Stimulated activated CD4-positive, alpha-beta T cell treated with anti-CD3 and anti-CD28 coated beads, Interleukin-4, amount 100 ng/mL, for 48 hours (primary cell): ENCODE measurements at regions not wholly inside any gene's neighbourhood (a gene's known extent, or its start where the extent isn't known, plus 50 kb on each side); places are given as distances from the start of the nearest gene placed in this dataset.

Experiments used
- DNase-seq, 2 donors: peaks; one replicate each; pipeline ENCODE4 v3.0.0-alpha.2; 2020; ENCODE audit warnings: low read depth in 2 of 2

- no peak for DNase-seq
Observed at GRCh38 chr6:168909288-168909687, 344.4 kb downstream of the THBS2 start.

DNA sequence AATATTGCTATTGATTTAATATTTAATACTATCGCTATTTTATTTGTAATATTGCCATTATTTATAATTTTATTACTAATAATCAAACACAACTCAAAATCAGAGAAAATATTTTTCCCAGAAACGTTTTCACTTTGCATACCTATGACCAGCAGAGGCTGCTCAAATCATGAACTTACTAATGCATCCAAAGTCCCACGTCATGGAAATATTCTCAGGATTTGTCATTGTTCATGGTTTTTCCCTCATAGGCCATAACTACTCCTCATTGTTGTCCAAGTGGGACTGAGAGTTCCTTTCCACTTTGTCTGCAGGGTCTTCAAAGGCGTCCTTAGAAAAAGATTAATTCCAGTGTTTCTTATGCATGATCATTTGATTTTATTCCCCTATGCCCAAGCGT lies 344.8 kb downstream of the THBS2 start:
- no peak for DNase-seq

GRCh38 chr6:168908166-168908565 lies 345.5 kb downstream of the THBS2 start:
- no peak for DNase-seq

GRCh38 chr6:168906391-168906790 lies 347.3 kb downstream of the THBS2 start:
- no peak for DNase-seq

DNA sequence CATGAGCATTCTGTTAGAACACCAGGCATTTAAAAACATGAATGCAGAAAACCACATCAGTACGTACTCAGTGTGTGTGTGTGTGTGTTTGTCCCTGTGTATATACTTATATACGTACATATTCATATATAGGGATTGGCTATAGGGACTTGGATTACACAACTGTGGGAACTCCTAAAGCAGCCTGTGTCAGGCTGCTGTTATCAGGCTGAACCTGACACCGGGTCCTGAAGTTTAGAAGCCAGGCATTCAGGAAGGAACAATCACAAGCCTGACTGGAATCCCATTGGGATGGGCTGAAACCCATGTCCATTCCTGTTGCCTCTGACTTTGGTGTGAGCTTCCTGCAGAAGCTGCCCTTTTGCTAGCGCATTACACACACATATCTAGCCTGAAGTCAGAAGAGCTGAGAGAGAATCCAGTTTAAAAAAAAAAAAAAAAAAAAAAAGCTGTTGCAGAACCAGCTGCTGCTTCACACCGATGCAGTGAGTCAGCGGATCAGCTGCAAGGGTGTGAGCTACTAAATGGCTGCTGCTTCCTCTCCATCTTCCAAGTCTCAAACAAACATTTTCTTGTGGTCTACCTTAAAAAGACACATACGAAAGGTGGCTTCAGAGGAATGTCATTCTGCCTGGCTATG lies 348.1 kb downstream of the THBS2 start:
- DNase-seq: no peak

DNA sequence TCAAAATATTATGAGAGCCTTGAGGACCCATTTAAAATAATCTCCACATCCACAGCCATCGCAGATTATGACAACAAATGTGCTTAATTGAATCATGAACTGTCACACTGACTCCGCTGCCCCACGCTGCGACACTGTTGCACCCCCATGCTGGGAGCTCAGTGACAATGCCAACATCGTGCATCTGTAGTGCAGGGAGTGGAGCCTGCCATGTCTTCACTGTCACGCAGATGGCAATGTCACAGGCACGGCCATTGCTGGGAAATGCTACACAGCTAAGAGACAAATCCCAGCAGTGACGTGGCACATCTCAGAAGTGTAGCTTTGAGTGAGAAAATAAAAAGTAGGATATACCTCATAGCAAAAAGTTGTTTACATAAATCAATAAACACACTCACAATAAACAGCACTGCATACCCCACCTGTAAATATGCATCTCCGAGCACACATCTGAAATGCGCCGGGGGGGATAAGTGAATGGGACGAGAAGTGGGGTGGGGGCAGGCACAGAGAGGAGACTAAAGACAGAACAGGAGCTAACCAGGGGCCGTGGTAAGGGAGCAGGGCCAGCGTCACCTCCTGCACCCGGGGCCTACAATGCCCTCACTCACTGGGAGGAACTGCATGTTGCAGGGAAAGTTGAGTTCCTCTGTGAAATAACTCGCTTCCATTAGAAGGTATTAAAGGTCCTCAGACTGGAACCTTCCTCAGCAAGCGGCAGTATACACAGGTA lies 349.9 kb downstream of the THBS2 start:
- no peak for DNase-seq

DNA sequence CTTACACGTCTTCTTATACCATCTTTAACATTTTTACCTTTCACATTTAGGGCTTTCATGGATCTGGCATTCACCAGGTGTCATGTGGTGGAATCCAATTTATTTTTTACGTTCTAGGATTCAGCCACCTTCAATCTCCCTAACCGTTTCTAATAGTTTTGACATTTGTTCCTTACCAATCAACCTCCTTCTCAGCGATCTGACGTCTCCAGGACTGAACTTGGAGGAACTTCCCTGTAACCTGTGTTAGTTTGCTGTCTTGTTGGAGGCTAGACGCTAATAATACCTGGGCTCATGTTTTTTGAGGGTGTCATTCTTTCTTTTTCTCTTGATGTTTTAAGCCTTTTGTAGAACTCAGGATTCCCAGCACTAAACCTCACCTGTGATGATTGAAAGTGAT lies 351.6 kb downstream of the THBS2 start:
- DNase-seq: no peak

DNA sequence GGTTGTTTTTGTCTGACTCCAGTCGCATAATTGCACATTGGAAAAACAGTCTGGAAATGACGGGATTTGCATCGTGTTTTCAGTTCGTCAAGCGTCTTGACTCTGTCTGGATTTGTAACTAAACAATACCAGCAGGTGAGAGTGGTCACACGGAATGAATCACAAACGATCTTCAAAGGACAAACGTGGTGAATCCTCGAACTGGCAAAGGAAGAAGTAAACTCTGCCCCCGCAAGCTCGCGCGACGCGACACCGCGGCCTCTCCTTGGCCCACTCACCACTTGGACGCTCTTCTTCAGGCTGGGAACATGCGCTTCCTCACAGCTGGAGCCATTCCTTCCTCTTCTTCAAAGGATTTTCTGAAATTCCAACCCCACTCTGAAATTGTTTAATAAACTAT lies 352.6 kb downstream of the THBS2 start:
- DNase-seq: no peak

GRCh38 chr6:168896321-168896720 lies 357.3 kb downstream of the THBS2 start:
- DNase-seq: no peak

GRCh38 chr6:168895102-168895812 lies 358.4 kb downstream of the THBS2 start:
- DNase-seq: peak; percentile 65 to 72

DNA sequence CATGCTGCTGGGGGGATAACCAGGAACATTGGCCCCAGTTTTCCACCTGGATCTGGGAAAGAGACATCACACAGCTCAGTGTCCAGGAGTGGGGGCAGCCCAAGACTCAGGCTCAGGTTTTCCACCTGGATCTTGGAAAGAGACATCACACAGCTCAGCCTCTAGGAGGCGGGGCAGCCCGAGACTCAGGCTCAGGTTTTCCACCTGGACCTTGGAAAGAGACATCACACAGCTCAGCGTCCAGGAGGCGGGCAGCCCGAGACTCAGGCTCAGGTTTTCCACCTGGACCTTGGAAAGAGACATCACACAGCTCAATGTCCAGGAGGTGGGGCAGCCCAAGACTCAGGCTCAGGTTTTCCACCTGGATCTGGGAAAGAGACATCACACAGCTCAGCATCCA lies 361.6 kb downstream of the THBS2 start:
- DNase-seq: no peak

- no peak for DNase-seq
Observed at GRCh38 chr6:168890981-168891365, 362.7 kb downstream of the THBS2 start.

DNA sequence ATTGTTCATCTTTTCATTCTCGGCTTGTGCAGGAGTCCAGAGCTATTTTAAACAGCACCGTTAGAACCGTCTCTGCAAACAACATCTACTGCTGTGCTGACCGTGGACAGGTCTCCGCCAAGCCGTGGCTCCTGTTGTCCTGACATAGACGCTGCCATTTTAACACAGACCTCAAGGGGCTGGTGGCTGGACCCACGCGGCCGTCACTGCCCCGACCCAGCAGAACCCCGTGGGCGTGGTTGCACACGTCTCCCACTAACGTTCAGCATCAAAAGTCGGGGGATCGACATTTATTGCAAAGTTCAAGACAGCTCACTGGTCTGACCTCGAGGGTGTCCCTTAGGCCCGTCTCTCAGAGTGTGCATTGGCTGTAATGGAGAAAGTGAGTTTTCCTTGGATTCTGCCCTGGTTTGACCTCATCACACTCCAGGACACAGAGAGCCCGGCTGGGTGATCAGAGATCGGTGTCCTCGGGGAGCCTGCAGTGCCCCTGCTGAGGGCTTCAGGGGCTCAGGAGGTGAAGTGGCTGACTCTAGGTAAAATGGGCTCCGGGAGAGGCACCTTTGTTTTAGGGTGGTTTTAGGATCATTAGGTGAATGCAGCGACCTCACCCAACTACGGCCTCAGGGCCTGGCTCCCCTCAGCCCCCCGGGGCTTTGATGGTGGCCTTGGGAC lies 363.2 kb downstream of the THBS2 start:
- no peak for DNase-seq

- DNase-seq: no peak
Observed at GRCh38 chr6:168888786-168889345, 364.8 kb downstream of the THBS2 start.

DNA sequence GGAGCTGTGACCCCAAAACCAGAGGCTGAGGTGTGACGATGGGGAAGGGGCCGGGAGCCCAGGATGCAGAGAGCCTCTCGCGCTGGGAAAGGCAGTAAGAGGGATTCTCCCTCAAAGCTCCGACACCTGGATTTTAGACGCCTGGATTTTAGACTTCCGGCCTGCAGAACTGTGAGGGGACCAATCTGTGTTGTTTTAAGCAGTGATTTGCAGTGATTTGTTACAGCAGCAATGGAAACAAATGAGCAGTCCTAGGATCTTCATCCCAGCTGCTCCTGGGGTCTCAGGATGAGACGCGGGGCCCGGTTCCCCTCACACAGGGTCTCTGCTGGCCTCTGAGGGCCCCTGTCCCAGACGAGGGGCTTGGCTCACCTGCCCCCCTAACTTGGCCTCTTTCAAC lies 365.5 kb downstream of the THBS2 start:
- no peak for DNase-seq

DNA sequence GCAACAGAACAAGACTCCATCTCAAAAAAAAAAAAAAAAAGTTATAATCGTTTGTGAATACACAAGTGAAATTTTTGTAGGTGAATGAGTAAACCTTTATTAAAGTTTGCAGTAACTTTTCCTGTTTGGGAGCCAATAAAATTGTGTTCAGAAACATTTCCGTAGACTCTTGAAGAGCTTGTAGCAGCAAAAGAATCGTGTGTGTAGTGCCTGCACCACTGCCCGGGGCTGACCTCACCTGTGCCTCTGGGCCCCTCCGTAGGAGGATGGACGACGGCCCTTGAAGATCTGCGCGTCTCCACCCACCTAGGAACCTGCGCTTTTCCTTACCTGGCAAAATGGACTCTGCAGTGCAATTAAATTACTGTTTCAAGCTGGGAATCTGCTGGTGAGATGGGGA lies 366.0 kb downstream of the THBS2 start:
- DNase-seq: no peak

DNA sequence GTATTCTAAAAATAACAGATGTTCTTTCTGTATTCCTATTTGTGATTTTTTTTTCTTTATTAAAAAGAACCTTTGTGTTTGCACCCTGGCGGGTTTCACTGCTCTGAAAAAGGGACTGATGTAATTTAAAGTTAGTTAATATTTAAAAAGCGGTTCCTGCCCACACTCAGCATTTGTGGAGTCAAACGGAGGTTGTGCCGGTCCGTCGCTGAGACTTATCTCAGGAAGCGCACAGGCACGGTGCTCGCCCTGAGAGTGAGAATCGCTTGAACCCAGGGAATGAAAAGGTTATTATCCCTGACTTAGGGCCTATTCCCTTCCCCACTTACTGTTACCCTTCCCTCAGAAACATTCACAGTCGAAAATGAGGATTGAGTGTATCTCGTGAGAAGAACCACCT lies 366.7 kb downstream of the THBS2 start:
- DNase-seq: no peak

- no peak for DNase-seq
Observed at GRCh38 chr6:168885751-168886742, 367.6 kb downstream of the THBS2 start.

- DNase-seq: no peak
Observed at GRCh38 chr6:168885196-168885595, 368.4 kb downstream of the THBS2 start.

- DNase-seq: peak; percentile 60 to 72
Observed at GRCh38 chr6:168884646-168885086, 369.0 kb downstream of the THBS2 start.
